WTC11 (cell line): ENCODE measurements at regions not wholly inside any gene's neighbourhood (a gene's known extent, or its start where the extent isn't known, plus 50 kb on each side); places are given as distances from the start of the nearest gene placed in this dataset.

Experiments used
- ATAC-seq: fragments of 200-7000 bp; cut with Tn5 transposase; 2 replicates; pipeline ENCODE4 v1.10.0; 2021; ENCODE audit warnings: mild to moderate bottlenecking, moderate library complexity
- CTCF ChIA-PET: fragments of 300-600 bp; sonication (Branson Sonifier 250); formaldehyde crosslinking; loops from one replicate; lab custom pipeline; 2021; ENCODE audit warnings: antibody characterized with exemption; lab: Charles Lee
- POLR2A ChIA-PET: fragments of 350-600 bp; sonication (Branson Sonifier 250); formaldehyde crosslinking; loops from one replicate; lab custom pipeline; 2021; ENCODE audit warnings: antibody characterized with exemption; lab: Charles Lee
- DNase-seq: peaks from one replicate; pipeline ENCODE4 v3.0.0; 2021; ENCODE audit warnings: low spot score
- H3K27ac Mint-ChIP-seq: 2 replicates; pipeline ENCODE4 v1.8.0; 2021; ENCODE audit warnings: mixed read lengths
- H3K27me3 Mint-ChIP-seq: 2 replicates; pipeline ENCODE4 v1.8.0; 2021; ENCODE audit warnings: low read depth, mild to moderate bottlenecking, moderate library complexity, mixed read lengths
- H3K36me3 Mint-ChIP-seq: 2 replicates; pipeline ENCODE4 v1.8.0; 2021; ENCODE audit warnings: mixed read lengths
- H3K4me1 Mint-ChIP-seq: 2 replicates; pipeline ENCODE4 v1.8.0; 2022; ENCODE audit warnings: mixed read lengths
- H3K4me3 Mint-ChIP-seq: 2 replicates; pipeline ENCODE4 v1.8.0; 2021; ENCODE audit warnings: mild to moderate bottlenecking, moderate library complexity, mixed read lengths
- H3K9me3 Mint-ChIP-seq: 2 replicates; pipeline ENCODE4 v1.8.0; 2021; ENCODE audit warnings: mixed read lengths
- ELF4 ChIP-seq: sonication (generic); formaldehyde crosslinking; IDR thresholded peaks from 2 replicates; pipeline ENCODE4 v1.8.1; 2022; ENCODE audit warnings: low read depth, mild to moderate bottlenecking, moderate library complexity, missing genetic modification reagents
- FOXK1 ChIP-seq: sonication (generic); formaldehyde crosslinking; IDR thresholded peaks from 2 replicates; pipeline ENCODE4 v1.8.0; 2022; ENCODE audit warnings: mild to moderate bottlenecking, moderate library complexity, missing genetic modification reagents
- GABPB1 ChIP-seq: sonication (generic); formaldehyde crosslinking; IDR thresholded peaks from 2 replicates; pipeline ENCODE4 v1.8.1; 2023; ENCODE audit warnings: mild to moderate bottlenecking, missing genetic modification reagents
- GTF2I ChIP-seq: fragments of 250-450 bp; sonication (Bioruptor Pico); conservative IDR thresholded peaks from 2 replicates; pipeline ENCODE4 v1.4.0; 2021; ENCODE audit warnings: mild to moderate bottlenecking
- HMGA2 ChIP-seq: fragments of 250-450 bp; sonication (Bioruptor Pico); IDR thresholded peaks from 2 replicates; pipeline ENCODE4 v1.4.0; 2021; ENCODE audit warnings: mild to moderate bottlenecking, moderate library complexity
- HMGXB4 ChIP-seq: sonication (generic); formaldehyde crosslinking; IDR thresholded peaks from 2 replicates; pipeline ENCODE4 v1.8.1; 2023; ENCODE audit warnings: mild to moderate bottlenecking, moderate library complexity, missing genetic modification reagents
- NFE2L1 ChIP-seq: sonication (generic); formaldehyde crosslinking; IDR thresholded peaks from 2 replicates; pipeline ENCODE4 v1.8.1; 2023; ENCODE audit warnings: missing genetic modification reagents
- PREB ChIP-seq: sonication (generic); formaldehyde crosslinking; IDR thresholded peaks from 2 replicates; pipeline ENCODE4 v1.8.1; 2022; ENCODE audit warnings: mild to moderate bottlenecking, missing genetic modification reagents, moderate library complexity, borderline replicate concordance
- ZBTB21 ChIP-seq: sonication (generic); formaldehyde crosslinking; IDR thresholded peaks from 2 replicates; pipeline ENCODE4 v1.8.1; 2023; ENCODE audit warnings: mild to moderate bottlenecking, missing genetic modification reagents, borderline replicate concordance
- ZNF263 ChIP-seq: sonication (generic); formaldehyde crosslinking; IDR thresholded peaks from 2 replicates; pipeline ENCODE4 v1.8.1; 2022; ENCODE audit warnings: low read depth, mild to moderate bottlenecking, moderate library complexity, missing genetic modification reagents
- ZNF317 ChIP-seq: sonication (generic); formaldehyde crosslinking; IDR thresholded peaks from 2 replicates; pipeline ENCODE4 v1.8.1; 2023; ENCODE audit warnings: low read depth, mild to moderate bottlenecking, moderate library complexity, missing genetic modification reagents, borderline replicate concordance
- TF ChIP-seq, protein P1 (sequence below): sonication (generic); formaldehyde crosslinking; conservative IDR thresholded peaks from 2 replicates; pipeline ENCODE4 v1.8.1; 2023; ENCODE audit warnings: mild to moderate bottlenecking, low read depth, missing genetic modification reagents, moderate library complexity
- TF ChIP-seq, protein P2 (sequence below): fragments of 200-600 bp; IDR thresholded peaks from 2 replicates; pipeline ENCODE4 v1.8.0; 2022; ENCODE audit warnings: antibody characterized with exemption
- TF ChIP-seq, protein P3 (sequence below): sonication (generic); formaldehyde crosslinking; IDR thresholded peaks from 2 replicates; pipeline ENCODE4 v1.8.1; 2022; ENCODE audit warnings: low read depth, mild to moderate bottlenecking, moderate library complexity, missing genetic modification reagents, borderline replicate concordance
- TF ChIP-seq, protein P4 (sequence below): sonication (generic); formaldehyde crosslinking; IDR thresholded peaks from 2 replicates; pipeline ENCODE4 v1.8.0; 2023; ENCODE audit warnings: missing genetic modification reagents

DNA sequence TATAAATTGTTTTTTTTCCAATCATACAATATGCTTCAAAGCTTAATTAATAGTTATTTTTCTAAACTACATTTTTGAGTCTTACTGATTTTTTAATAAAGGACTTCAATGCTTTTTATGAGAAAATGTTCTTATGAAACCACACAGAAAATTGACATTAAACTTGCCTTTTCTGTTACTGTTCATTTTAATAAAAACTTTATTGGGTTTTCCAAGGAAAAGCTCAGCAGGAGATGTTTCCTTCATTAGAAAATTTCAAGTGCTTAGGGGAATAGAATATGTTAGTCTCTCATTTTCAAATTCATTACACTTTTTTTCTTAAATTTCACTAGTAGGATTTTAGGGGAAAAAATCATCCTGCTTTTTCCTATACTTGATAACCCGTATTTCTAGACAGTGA lies 711.4 kb downstream of the DIPK2A start:
- Mint-ChIP-seq H3K4me3 (no peak overlapping the region), H3K4me1 (peaks cover 25% of the 10 kb centered on the region), H3K36me3 (peaks cover 6% of the 10 kb centered on the region), H3K27me3 (no peaks in the 10 kb centered on the region), H3K9me3 (peaks cover 10% of the 10 kb centered on the region), H3K27ac (no peak overlapping the region)
- DNase-seq, result no peak
- TF ChIP-seq, protein P1, sequence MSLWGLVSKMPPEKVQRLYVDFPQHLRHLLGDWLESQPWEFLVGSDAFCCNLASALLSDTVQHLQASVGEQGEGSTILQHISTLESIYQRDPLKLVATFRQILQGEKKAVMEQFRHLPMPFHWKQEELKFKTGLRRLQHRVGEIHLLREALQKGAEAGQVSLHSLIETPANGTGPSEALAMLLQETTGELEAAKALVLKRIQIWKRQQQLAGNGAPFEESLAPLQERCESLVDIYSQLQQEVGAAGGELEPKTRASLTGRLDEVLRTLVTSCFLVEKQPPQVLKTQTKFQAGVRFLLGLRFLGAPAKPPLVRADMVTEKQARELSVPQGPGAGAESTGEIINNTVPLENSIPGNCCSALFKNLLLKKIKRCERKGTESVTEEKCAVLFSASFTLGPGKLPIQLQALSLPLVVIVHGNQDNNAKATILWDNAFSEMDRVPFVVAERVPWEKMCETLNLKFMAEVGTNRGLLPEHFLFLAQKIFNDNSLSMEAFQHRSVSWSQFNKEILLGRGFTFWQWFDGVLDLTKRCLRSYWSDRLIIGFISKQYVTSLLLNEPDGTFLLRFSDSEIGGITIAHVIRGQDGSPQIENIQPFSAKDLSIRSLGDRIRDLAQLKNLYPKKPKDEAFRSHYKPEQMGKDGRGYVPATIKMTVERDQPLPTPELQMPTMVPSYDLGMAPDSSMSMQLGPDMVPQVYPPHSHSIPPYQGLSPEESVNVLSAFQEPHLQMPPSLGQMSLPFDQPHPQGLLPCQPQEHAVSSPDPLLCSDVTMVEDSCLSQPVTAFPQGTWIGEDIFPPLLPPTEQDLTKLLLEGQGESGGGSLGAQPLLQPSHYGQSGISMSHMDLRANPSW (CRISPR knock-in tag), result no peak
- TF ChIP-seq ZNF317, result no peak
- TF ChIP-seq FOXK1 (CRISPR knock-in tag), result no peak
- no peak for TF ChIP-seq NFE2L1 (CRISPR knock-in tag)
- TF ChIP-seq ZBTB21, result no peak
- TF ChIP-seq, protein P2, sequence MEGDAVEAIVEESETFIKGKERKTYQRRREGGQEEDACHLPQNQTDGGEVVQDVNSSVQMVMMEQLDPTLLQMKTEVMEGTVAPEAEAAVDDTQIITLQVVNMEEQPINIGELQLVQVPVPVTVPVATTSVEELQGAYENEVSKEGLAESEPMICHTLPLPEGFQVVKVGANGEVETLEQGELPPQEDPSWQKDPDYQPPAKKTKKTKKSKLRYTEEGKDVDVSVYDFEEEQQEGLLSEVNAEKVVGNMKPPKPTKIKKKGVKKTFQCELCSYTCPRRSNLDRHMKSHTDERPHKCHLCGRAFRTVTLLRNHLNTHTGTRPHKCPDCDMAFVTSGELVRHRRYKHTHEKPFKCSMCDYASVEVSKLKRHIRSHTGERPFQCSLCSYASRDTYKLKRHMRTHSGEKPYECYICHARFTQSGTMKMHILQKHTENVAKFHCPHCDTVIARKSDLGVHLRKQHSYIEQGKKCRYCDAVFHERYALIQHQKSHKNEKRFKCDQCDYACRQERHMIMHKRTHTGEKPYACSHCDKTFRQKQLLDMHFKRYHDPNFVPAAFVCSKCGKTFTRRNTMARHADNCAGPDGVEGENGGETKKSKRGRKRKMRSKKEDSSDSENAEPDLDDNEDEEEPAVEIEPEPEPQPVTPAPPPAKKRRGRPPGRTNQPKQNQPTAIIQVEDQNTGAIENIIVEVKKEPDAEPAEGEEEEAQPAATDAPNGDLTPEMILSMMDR, result no peak
- TF ChIP-seq GABPB1 (CRISPR knock-in tag), result no peak
- TF ChIP-seq GTF2I (CRISPR knock-in tag), result no peak
- POLR2A ChIA-PET, result interaction anchor here (0.6 kb wide), 1 partner anchor 711 kb away, joined by 3 read pairs; the partner anchor contains the start of gene DIPK2A
- no peak for ATAC-seq
- CTCF ChIA-PET, result no interaction called here

DNA sequence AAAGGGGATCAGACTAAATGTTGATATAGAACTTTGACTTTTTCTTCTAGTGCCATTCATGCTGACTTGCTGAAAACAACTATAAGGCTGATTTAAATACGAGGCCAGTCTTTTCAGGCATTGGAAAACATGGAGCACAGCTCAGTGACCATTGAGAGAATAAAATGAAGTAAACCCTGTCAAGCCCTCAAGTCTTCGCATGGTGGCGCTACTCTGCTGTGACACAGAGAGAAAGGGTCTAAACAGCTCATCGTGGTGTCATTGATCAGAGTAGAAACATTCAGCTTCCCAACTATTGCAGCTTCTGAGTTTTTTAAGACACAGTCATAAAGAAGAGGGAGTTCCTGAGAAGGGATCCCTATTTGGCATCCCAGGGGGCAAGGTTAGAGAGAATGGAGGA lies 716.2 kb downstream of the DIPK2A start:
- ATAC-seq (peak; percentile 84), DNase-seq (peak; percentile 47)
- H3K4me1 Mint-ChIP-seq, result peaks cover 19% of the 10 kb centered on the region
- H3K27me3 Mint-ChIP-seq, result no peaks in the 10 kb centered on the region
- POLR2A ChIA-PET, result interaction anchor here (0.7 kb wide), 1 partner anchor 183 kb away, joined by 3 read pairs; no protein-coding TSS in a partner anchor
- H3K36me3 Mint-ChIP-seq, result peaks cover 18% of the 10 kb centered on the region
- H3K4me3 Mint-ChIP-seq, result no peak overlapping the region
- CTCF ChIA-PET, result interaction anchor here (0.6 to 1.1 kb wide), 6 partner anchors 14 to 717 kb away, joined by 3 to 4 read pairs (median 3); partner anchors contain the start of gene DIPK2A
- TF ChIP-seq ZNF263, result no peak
- TF ChIP-seq, protein P2, result peak; percentile 51; the same call in 1 of the 2 replicates
- TF ChIP-seq HMGXB4 (CRISPR knock-in tag), result no peak
- TF ChIP-seq, protein P3, sequence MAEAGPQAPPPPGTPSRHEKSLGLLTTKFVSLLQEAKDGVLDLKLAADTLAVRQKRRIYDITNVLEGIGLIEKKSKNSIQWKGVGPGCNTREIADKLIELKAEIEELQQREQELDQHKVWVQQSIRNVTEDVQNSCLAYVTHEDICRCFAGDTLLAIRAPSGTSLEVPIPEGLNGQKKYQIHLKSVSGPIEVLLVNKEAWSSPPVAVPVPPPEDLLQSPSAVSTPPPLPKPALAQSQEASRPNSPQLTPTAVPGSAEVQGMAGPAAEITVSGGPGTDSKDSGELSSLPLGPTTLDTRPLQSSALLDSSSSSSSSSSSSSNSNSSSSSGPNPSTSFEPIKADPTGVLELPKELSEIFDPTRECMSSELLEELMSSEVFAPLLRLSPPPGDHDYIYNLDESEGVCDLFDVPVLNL, result no peak
- TF ChIP-seq, protein P4, sequence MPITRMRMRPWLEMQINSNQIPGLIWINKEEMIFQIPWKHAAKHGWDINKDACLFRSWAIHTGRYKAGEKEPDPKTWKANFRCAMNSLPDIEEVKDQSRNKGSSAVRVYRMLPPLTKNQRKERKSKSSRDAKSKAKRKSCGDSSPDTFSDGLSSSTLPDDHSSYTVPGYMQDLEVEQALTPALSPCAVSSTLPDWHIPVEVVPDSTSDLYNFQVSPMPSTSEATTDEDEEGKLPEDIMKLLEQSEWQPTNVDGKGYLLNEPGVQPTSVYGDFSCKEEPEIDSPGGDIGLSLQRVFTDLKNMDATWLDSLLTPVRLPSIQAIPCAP (CRISPR knock-in tag), result no peak
- no peak for TF ChIP-seq HMGA2 (CRISPR knock-in tag)
- no peak for TF ChIP-seq ELF4 (CRISPR knock-in tag)
- TF ChIP-seq PREB (CRISPR knock-in tag), result no peak
- H3K9me3 Mint-ChIP-seq, result peaks cover 19% of the 10 kb centered on the region
- H3K27ac Mint-ChIP-seq, result no peak overlapping the region
